GM18511 (cell line): ENCODE measurements at regions not wholly inside any gene's neighbourhood (a gene's known extent, or its start where the extent isn't known, plus 50 kb on each side); places are given as distances from the start of the nearest gene placed in this dataset.

Experiments
- ATAC-seq: cut with Tn5 transposase; IDR thresholded peaks from one replicate; pipeline ENCODE4 v1.9.1; 2021; ENCODE audit warnings: mild to moderate bottlenecking, moderate library complexity; ENCODE audit not compliant: unreplicated experiment

DNA sequence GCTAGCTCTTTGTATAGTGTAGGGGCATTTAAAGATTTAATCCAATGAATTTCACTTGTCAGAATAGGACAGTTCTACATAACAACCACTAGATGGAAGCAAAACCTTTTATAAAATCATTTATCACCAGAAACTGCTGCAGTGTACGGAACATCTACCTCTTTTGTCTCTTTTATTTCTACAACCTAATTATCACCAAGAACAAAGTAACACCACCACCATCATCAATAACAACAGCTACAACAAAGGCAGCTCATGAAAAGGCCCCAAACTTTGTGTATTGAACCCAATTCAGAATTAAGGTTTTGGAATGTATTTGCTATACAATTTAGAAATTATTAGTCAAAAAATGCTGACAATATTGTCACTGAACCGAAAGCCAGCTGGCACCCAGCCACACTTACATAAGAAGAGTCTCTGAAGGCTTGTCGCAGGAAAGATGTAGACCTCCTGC, 260.9 kb upstream of the RPS6KA3 start:
- ATAC-seq, result peak; percentile 51

DNA sequence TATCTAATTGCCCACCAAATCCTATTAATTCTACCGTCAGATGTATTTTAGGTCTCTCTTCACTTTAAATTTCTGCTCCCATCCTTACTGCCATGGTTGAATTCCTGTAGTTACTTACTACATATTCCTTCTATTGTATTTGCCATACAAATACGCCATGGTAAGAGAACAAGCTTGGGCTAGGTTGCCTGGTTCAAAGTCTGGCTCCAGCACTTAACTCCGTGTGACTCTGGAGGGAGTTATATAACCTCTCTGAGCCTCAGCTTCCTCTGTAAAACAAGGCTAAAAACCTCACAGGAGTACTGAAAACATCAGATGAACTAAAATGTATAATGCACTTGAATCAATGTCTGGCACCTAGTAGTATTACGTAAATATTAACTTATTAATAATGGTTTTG, 260.3 kb upstream of the RPS6KA3 start:
- no peak for ATAC-seq

DNA sequence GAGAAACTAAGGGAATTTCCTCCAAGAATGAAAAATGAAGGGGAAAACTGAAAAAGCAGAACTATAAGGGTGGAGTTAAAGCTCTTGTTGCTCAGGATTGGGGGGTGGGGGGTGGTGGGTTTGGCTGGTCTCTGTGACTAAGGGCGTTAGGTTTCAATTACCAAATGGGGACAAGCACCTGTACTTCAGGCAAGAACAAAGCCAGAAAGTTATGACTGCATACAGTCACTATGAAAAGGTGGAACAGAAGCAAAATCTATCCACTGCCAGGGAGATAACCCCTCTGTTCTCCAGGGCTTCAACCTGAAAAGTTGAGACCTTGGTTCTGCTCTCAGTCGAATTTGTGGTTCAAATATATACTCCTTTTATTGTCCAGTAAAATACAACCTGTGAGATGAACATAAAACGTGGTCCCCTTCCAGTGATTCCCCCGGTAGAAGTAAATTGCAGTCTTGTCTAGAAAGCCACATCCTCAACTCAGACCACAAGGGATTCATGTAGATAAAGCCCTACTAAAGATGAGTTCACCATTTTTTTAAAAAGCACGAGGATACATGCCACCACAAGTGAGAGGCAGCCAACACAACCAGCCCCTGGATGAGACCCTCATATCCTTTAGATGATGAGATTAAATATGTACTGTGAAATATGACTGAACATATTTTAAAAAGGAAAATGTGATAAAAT, 257.1 kb upstream of the RPS6KA3 start:
- ATAC-seq, result peak; percentile 59

DNA sequence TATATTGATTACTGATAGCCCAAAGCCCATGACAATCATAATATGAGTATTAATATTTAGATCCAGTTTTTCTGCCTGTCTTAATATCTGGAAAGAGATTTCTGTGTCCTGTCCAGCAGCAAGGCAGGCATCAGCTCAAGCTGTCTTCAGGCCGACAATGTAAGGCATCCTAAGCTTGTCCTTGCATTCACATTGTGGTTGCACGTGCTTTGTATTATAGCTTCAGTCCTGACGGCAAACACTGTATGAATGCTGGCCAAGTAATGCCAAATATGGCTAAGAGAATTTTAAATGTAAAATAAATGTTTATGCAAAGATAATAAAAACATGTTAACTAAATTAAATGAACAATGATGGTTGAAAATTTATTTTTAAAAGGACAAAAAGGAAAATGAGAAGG, 255.7 kb upstream of the RPS6KA3 start:
- no peak for ATAC-seq

DNA sequence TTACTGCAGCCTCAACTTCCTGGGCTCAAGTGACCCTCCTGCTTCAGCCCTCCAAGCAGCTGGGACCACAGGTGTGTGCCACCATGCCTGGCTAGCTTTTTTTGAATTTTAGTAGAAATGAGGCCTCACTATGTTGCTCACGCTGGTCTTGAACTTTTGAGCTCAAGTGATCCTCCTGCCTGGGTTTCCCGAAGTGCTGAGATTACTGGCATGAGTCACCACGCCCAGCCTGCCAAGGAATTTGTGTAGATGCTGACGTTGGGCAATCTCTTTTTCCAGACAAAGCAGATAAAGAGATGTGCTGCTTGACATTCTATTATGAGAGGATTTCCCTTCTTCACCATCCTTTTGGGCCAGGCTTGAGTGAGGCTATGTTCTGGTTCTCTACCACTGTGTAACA, 254.5 kb upstream of the RPS6KA3 start:
- no peak for ATAC-seq

DNA sequence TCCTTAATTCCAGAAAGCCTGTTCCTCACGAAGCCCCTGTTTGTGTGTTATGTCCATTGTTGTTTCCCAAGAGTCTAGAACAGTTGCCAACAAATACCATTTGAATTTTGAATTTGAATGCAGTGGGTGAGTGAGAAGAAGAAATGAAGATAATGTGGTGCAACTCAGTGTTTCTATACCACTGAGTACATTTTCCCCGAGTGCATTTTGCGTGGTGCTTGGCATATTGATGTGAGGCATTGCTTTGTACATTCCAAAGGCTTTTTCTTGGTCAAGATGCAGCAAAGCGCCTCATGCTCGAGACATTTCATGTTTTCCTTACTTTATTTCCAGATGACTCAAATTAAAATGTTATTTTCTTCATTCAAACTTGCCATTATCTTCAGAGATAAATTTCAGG, 253.1 kb upstream of the RPS6KA3 start:
- no peak for ATAC-seq

DNA sequence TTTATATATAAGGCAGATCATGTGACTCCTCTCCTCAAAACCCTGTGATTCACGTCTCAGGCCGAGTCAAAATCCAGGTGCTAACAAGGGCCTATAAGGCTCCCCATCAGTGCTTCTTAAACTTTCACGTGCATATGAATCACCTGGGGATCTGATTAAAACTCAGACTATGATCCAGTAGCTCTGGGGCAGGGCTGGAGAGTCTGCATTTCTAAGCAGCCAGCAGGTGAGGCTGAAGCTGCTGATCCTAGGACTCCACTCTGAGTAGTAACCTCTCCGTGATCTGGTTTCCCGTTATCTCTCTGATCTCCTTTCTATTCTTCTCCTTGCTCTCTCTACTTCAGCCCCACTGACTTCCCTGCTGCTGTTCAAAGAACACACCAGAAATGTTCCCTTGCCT, 252.4 kb upstream of the RPS6KA3 start:
- no peak for ATAC-seq

DNA sequence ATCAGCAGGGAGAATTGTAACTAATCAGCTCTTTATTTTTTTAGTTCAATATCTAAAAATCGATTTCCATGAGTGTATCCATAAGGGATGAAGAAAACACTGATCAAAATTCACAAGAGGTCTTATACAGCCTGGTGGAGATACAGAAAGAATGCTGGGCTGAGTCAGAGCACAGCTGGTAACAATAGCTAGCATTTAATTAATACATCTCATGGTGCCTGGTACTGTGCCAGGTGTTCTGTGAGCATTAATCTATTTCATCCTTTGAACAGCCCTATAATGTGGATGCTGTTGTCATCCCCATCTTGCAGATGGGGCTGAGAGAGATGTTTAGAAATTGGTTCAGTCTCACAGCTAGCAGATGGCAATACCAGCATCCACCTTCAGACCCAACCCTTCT, 250.9 kb upstream of the RPS6KA3 start:
- no peak for ATAC-seq

DNA sequence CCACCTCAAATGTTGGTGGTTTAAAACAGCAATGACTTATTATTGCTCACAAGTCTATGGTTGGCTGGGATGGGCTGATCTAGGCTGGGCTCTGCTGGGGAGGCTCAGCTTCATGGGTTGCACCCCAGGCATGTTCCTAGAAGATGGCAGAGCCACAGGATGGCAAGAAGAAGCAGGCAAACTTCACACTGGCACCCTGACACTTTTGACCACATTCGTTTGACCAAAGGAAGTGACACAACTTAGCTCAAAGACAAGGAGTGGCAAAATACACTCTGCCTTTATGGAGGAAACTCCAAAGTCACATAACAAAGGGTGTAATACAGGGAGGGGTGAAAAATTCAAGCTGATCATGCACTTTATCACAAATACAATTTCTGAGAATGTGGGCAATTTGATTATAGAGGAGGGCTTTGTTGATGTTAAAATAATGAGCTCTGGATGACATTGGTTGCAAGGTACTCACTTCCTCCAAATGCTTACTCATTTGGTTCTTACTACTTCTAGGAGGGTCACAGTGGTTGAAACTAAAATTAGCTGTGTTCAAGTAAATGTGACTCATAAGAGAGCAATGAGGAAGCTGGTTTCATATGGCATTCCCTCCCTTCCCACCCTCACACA, 249.2 kb upstream of the RPS6KA3 start:
- peak; percentile 99 for ATAC-seq

DNA sequence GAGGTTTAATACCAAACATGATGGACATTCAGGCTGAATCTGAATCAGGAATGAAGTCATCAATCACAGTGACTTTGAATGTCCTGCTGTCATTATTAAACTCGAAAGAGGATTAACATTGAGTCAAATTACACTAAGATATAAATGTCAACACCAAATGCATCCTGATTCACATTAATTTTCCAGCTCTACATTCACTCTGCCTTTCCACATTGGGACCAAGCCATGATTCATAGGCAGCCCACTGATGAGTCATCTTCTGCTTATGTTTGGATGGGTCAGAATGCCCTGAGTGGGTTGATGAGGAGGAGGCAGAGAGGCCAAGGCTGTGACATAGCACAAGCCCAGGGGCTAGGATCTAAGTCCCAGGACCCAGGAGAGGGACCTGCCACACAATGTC, 247.6 kb upstream of the RPS6KA3 start:
- no peak for ATAC-seq

DNA sequence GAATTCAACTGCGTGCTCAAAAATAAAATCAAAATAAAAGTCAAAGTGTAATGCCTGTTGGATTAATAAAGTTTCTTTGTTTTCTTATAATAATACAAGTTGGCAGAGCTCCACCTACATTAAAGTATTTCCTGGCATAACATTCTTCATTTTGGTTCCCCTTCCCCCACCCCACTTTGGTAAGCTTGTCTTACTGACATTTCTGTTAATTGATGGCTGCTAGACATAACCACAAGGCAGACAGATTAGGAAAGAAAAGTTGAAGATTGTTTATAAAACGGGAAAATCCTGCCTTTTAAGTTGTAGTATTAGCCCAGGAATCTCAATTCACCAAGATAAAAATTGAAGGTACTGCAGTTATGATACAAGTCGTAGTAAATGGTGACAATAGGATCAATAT, 246.5 kb upstream of the RPS6KA3 start:
- no peak for ATAC-seq

DNA sequence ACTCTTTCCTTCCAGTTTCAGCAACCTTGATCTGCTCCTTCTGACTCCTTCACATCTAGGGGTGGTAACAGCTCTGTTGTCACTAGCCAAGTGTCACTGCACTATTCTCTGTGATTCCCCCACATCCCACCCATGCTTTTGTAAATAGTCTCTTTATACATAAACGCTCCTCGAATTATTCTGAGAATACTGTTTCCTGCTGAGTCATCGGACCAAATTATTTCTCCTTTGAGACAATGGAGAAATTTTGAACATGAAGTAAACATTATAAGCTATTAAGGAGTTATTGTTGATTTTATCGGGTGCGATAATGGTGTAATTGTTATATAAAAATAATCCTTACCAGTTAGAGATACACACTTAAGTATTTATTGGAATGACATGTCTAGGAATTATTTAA, 245.1 kb upstream of the RPS6KA3 start:
- ATAC-seq, result no peak

DNA sequence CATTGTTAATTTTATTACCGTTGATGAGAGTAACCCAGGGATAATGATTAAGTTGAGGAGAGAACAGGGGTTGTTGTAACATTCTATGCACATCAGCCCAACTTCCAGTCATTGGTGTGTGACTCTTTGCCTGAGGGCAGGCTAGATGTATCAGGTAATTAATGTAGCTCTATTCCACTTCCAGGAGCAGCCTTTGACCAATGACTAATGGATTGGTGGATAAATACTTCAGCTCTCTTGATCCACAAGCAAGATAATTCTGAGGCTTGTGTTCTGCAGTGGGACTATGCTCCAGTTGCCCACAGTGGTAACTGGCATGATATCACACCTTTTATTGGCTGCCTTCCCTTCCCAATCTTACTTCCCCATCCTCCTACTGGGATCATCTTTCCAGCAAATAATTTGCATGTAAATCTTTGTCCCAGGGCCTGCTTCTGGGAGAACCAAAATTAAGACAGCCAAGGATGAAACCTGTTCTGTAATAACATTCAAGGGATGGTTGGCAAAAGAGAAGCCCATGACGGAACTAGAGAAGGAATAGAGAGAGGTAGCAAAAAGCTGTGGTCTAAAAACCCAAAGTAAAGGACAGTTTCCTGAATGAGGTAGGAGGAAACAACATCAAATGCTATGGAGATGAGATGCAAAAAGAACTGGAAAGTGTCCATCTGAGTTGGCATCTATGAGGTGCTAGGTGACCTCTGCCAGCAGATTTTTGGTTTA, 241.4 kb upstream of the RPS6KA3 start:
- no peak for ATAC-seq

DNA sequence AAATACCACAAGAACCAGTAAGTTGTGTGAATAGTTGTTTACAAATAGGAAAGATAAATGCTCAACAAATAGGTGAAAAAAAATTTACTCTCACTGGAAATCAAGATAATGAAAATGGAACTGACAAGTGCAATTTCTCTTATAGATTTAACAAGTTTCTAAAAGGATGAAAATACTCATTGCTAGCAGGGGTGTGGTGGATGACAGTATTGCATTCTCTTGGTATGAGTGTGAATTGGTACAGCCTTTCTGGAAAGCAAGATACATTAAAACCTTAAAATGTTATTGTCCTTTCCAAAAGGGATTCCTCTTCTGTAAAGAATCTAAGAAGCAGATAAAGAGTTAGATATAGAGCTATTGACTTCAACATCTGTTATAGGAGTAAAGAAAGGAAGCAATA, 240.0 kb upstream of the RPS6KA3 start:
- ATAC-seq, result peak; percentile 52

DNA sequence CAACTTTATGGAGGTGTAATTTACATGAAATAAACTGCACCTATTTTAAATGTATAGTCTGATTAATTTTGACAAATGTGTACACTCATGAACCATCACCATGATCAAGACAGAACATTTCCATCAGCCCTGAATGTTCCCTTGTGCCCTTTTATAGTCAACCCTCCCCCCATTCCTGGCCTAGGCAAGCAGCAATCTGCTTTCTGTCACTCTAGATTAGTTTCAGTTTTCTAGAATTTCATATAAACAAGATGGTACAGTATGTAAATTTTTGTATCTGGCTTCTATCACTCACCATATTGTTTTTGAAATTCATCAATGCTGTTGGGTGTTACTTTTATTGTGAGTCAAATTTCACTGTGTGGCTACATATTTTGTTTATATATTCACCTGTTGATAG, 234.2 kb upstream of the RPS6KA3 start:
- no peak for ATAC-seq

DNA sequence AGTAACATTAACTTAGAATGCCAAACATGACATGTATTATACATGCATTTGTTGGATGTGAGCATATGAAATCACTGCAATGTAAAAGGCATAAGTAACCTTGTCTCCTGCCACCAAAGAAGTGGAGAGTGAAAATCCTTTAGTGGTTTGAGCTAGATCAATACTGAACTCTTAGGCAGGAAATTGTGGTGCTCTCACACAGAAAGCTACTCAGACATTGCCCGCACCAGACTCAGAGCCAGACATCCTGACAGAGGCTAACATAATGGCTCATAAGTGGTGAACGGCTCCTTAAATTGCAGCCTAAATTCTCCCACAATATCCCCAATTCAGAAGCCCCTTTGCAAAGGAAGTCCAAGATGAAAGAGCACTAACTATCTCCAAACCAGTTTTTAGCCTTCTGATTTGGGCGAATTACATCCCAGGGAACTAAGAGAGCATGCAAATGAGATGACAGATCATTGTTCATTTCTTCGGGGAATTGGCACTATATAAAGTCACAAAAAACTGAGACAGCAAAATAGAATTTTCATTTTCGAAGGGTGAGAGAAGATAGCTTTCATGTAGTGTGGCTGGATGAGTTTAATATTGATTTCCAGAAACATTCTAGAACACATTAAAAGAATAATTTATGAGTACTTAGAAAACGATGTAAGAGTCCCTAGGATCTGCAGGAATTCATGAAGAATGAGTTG, 233.6 kb upstream of the RPS6KA3 start:
- ATAC-seq, result peak; percentile 89

DNA sequence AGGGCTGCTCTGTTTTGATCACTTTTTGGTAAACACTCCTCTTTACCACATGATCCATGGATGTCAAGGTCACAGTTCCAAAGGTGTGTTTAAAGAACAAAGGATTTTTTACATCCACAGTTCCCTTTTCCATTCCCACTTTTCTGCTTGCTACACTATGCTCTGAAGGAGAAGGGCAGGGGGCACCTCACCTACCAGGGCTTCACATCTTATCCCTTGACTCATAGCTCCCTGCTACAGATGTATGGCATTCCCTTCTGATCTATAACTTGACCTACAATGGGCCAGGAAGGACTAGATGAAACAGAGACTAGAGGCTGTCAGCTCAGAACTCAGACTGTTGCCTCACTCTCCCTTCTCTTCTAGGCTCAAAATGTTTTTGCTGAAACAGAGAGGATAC, 233.1 kb upstream of the RPS6KA3 start:
- ATAC-seq, result peak; percentile 53

DNA sequence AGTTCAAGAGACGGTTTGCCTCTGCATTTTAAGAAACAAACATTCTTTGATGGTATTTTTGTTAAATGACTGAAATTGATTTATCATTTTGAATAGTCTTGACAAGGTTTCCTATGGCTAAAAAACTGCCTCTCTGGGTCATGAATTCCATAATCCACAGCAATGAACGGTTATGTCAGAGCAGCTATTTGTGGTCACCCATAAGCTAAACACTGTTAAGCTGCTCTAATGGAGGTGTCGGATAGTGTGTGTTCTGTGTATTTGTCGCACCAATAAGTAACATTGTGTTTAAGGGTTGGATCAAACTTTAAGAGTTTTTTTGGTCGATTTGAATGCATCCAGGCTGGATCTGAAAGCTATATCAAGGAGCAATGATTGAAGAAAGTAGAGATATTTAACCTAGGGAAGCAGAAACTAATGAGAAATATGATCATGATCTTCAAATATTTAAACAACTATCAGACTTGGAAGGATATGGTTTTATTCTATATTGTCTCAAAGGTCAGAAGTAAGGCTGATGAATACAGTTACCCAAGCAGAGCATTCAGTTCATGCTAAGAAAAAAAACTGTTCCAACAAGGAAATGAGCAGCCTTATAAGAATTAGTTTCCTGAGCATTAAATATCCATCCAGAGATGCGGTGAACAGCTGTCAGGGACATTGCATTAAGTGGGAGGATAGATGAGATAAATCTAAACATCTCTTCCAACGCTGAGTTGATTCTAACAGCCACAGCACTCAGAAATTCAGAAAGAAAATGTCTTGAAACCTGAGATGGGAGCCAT, 232.3 kb upstream of the RPS6KA3 start:
- no peak for ATAC-seq

DNA sequence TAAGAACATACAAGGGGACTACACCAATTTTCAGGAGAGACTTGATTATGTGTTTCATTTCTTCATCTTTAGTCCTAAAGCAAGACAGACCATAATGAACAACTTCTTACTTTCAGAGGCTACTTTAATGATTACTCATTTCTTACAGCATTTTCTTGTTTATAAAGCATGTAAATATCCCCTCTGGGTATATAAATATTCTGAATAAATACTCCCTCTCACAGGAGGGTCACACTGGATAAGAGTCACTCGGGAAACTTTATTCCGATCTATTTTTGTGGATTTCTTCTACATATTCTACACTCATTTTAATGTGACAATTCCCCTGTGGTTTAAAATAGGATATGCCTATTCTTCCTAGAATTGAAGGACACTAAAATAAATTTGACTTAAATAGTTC, 228.9 kb upstream of the RPS6KA3 start:
- no peak for ATAC-seq

DNA sequence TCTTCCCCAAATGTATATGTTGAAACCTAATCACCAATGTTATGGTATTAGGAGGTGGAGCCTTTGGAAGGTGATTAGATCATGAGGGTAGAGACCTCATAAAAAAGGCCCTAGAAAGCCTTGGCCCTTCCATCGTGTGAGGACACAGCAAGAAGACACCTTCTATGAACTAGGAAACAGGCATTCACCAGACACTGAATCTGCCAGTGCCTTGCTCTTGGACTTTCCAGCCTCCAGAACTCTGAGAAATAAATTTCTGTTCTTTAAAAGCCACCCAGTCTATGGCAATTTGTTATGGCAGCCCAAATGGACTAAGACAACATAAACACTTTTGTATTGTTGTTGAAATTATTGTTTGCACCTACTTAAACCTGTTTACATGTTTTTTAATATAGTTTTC, 221.8 kb upstream of the RPS6KA3 start:
- no peak for ATAC-seq

DNA sequence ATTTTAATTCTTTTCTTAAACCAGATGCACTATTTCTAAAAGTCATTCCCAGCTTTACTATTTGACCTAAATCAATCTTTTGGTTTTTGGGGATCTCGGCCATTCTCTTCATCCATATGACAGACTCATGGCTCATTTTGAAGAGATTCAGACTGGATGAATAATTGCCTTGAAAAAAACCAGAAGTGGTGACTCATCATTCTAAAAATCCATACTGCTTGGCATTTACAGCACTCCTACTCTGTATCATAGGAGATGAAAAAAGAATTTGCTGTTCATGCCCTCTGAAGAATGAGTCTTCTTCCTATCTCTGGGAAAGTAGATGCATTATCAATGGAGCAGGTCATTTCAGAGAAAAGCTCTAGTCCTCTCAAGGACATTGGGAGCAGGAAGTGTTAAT, 220.5 kb upstream of the RPS6KA3 start:
- no peak for ATAC-seq
